Testis (tissue), 2 donors: ENCODE measurements at regions not wholly inside any gene's neighbourhood (a gene's known extent, or its start where the extent isn't known, plus 50 kb on each side); places are given as distances from the start of the nearest gene placed in this dataset.

ENCODE experiments used
- POLR2A ChIP-seq: fragments of 450-650 bp; IDR thresholded peaks from one replicate; pipeline ENCODE4 v1.6.1; 2017; ENCODE audit warnings: antibody characterized with exemption, mild to moderate bottlenecking, moderate library complexity
- TF ChIP-seq, protein P1 (sequence below), 3 experiments: fragments of 450-650 bp in 2 of 3; fragments of 200-600 bp in 1 of 3; sonication (generic) in 1 of 3; IDR thresholded peaks; one replicate each; pipeline ENCODE4 v1.5.1; 2016 to 2019; ENCODE audit warnings: antibody characterized with exemption in 3 of 3, mild to moderate bottlenecking in 2 of 3, moderate library complexity in 1 of 3

DNA sequence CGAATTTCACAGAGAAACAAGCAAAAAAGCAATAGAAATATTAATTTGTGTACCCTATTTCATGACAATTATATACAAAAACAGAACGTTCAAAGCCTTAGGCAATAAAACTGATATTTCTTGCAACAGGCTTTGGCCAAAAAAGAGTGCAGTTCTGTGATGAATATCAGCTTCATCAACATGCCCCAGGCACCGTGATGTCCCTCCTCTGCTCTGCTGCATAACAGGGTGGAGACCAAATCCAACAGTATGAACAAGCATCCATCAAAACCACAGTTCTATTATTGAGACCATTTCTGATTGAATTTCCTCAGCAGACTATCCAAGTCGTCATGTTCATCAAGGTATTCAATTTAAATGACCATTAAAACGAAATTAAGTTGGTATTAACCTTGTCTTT lies 722.6 kb upstream of the NRSN1 start:
- TF ChIP-seq, protein P1, sequence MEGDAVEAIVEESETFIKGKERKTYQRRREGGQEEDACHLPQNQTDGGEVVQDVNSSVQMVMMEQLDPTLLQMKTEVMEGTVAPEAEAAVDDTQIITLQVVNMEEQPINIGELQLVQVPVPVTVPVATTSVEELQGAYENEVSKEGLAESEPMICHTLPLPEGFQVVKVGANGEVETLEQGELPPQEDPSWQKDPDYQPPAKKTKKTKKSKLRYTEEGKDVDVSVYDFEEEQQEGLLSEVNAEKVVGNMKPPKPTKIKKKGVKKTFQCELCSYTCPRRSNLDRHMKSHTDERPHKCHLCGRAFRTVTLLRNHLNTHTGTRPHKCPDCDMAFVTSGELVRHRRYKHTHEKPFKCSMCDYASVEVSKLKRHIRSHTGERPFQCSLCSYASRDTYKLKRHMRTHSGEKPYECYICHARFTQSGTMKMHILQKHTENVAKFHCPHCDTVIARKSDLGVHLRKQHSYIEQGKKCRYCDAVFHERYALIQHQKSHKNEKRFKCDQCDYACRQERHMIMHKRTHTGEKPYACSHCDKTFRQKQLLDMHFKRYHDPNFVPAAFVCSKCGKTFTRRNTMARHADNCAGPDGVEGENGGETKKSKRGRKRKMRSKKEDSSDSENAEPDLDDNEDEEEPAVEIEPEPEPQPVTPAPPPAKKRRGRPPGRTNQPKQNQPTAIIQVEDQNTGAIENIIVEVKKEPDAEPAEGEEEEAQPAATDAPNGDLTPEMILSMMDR (IDR thresholded peaks at IDR 0.05), result no peak
- TF ChIP-seq POLR2A, result no peak
